HG03342 (cell line): ENCODE measurements at regions not wholly inside any gene's neighbourhood (a gene's known extent, or its start where the extent isn't known, plus 50 kb on each side); places are given as distances from the start of the nearest gene placed in this dataset.

Experiments used
- ATAC-seq: cut with Tn5 transposase; IDR thresholded peaks from one replicate; pipeline ENCODE4 v1.9.1; 2021; ENCODE audit warnings: mild to moderate bottlenecking, moderate library complexity; ENCODE audit not compliant: unreplicated experiment

DNA sequence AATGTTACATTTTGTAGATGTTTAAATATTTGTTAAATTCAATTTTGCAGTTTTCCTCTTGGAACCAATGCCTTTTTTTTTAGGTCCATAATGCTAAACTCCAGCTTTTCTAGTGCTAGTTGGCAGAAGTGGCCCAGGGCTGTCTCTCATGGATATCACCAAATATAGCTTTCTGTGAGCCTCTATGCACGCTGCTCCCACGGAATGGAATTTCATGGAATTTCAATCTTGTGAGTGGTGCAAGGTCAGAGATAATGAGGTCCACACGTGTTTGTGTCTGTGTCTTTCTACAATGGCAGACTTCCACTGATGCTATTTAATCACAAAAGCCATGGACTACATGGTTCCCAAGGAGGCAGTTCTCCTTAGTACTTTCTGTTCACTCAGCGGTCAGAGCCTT is 191.5 kb upstream of the PARD3B start:
- no peak for ATAC-seq

DNA sequence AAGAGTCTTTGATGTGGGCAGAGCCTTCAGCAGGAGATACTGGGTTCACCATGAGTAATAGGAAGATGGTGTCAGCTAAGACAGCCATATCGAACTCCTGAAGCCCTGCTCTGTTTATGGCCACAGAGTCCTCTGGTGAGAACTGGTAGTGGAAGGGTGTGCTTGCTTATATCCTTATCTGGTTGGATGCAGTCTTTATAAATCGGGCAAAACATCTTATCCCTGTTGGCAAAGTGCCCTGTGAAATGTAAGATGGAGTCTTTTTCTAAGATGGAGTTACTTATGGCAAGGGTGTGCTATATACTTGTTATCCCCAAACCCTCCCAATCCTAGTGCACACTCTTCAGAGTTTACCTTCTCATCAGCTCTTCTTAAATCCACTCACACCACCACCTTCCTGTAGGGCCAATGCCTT is 190.8 kb upstream of the PARD3B start:
- ATAC-seq = no peak

DNA sequence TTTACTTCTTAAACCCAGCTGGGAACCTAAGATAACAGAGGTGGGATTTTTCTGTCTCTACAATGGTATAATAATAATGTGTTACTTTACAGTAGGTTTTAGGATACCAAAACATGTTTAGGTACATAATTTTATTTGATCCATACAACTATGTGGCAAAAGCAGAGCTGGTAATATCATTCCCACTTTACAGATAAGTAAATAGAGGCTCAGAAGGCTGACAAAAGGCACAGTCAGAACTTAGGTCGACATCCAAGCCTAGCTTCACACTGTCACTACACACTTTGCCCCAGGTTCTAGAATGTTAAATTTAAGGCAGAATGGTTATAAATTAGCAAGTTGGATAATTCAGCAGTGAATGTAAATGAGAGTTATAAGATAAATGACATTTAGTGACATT is 189.6 kb upstream of the PARD3B start:
- ATAC-seq = no peak

DNA sequence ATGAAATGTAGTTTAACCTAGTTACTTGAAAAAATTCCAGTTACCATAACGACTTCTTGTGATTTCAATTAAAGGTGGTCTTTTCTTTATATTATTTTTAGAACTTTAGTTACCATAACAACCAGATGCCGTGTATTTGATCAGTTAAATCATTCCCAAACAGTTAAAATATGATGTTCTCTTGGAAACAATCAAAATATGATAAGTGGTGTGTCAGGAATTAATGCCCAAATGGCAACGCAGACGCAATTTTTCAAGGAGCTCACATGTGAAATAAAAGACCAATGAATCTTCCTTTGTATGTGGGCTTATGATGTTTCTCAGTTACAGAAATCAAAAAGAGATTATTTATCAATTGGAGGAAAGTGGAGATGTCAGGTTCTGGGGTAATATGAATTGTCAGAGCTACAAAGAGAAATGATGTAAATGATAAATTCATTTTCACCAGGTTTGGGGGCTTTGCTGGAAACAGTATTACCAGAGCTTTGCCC is 189.1 kb upstream of the PARD3B start:
- ATAC-seq = no peak

DNA sequence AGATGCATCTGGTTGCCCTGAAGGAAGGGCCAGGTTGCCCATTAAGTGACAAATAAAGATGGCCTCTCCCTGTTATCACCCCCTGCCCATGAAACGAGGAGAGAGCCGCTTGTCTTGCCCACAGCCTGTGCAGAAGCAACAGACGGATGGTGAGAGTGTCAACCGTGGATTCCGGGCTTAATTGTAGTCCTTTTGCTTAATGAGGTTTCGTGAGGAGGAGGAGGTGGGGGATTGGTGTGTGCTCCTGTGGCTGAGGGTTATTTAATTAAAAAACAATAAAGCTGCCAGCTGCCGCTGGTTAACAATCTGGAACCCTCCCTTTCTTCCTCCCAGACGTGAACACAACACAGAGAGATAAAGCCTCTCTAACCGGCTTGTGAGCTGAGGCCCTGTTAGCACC is 188.0 kb upstream of the PARD3B start:
- no peak for ATAC-seq

DNA sequence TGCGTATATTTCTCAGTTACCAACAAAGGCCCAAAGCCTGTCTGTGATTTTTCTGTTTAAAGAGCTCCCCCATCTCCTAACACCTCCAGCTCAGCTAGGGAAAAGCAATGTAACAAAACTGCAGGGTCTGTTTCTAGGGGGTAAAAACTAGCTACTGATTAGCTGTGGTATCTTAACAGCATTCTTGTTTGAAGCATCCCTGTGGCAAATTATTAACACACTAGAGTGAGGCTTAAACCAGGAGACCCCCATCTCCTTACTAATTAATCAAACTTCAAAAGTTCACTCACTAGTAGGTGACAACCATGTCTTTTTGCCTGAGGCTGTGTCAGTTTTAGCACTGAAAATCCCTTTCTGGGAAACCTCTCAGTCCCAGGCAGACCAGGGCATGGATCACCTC is 186.2 kb upstream of the PARD3B start:
- ATAC-seq = no peak

DNA sequence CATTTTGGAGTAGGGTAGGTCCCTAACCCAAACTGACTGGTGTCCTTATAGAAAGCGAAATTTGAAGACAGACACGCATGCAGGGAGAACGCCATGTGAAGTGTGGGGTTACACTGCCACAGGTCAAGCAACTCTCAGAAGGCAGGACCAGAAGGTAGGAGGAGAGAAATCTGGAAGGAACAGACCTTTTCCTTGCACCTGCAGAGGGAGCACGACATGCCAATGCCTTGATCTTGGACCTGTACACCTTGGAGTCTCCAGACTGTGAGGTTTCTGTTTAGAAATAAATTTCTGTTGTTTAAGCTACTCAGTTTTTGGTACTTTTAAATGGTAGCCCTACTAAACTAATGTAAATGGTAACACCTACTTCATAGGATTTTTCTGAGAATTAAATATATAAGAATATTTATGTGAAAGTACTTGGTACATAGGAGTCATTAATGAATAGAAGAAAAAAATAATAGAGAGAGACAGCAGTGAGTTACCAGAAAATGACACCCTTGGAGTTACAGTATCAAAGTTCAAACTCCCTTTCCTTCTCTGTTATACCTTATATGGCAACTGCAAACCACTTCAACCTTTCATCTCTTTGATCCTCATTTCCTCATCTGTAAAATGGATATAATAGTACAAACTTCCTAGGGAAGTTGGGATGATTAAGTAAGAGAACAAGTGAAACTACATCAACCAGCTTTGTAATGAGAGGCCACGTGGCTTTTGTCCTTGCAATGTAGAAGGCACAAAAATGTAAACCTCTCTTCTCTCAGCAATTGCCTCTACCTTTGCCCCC is 184.9 kb upstream of the PARD3B start:
- no peak for ATAC-seq

DNA sequence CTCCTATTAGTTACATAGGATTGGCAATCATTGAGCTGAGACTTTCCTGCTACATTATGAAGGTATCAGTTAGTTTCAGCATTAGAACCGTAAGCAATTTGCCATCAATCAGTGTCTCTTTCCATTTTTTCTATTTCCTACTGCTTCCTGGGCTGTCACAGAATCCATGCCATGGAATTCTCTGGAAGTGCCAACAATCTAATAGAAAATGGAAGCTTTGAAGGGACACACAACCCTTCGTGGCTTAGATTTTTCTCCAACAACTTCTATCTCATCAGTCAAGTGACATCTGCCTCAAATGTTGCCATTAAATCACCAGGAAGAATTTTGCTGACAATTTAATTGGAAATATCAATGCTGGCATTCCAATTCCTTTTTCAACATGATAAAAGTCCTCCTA is 183.5 kb upstream of the PARD3B start:
- no peak for ATAC-seq

DNA sequence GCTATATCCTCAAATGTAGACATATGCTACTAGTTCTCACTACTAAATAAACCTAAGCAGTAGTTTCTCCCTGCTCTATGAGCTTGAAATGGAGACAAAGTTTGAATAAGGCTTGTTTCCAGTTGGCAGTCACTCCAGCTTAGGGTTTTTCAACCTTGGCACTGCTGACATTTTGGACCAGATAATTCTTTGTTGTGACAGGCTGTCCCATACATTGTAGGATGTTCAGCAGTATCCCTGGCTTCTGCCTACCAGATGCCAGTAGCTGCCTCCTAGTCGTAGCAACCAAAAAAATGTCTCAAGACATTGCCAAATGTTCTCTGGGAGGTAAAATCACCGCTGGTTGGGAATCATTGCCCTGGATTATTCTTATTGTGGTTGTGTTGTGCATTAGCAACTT is 182.7 kb upstream of the PARD3B start:
- ATAC-seq = no peak

DNA sequence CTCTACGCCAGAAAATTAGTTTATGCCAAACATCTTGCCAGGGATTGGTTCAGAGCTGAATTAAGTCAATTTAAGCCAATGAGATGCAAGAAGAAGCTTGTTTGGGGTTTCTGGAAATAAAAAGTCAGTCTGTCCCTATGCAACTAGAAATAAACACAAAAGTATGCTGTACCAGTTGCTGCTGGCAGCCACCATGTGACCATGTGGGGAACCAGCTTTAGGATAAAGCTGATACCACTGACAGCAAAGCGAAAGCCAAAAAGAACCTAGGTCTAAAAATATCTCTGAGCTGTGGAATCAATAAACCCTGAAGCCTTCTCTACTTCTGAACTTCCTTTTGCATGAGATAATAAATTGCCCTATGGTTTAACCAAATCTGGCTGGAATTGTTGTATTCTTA is 181.8 kb upstream of the PARD3B start:
- ATAC-seq = no peak

DNA sequence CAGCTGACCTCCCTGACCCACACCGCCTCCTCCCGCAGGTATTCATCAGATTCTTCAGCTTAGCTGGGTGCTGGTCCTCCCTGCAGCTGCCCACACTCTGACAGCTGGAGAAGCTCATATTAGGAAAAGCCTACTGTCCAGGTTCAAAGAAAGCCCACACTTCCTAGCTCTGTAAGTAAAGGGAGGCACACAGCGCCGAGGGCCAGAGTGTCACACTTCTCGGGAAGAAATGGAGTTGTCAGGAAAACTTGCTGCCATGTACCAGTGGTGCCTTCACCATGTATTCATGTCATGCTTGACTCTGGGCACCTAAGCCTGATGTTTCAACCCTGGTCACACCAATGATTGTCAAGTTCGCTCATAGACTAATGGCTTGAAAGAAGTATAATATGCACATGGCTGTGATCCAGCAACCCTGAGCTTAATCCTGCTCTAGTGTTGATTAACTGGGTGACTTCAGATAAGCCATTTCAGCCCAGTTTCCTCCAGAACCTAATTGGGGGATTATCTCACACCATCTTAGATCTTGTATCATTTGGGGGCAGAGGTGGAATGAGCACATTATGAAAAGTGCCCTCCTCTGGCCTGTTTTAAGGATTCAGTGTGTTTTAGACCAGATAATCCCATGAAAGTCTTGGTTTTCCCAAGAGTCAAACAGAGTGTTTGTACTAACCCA is 180.3 kb upstream of the PARD3B start:
- no peak for ATAC-seq

DNA sequence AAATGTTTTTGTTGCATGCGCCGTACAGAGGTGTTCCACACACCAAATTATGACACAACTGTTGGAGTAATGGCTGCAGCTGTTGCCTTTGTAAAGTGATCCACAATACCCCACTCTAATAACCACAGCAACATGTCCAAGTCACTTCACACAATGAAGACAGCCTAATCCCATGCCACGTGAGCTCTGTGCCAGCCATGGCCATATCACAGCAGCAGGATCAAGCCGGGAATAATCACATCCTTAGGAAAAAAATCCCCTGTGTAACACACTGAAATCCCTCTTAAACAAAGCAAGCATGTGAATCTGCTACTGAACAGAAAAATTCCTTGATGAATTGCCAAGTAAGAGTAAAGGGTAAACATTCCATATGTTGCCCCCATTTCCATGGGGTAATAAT is 179.5 kb upstream of the PARD3B start:
- no peak for ATAC-seq

DNA sequence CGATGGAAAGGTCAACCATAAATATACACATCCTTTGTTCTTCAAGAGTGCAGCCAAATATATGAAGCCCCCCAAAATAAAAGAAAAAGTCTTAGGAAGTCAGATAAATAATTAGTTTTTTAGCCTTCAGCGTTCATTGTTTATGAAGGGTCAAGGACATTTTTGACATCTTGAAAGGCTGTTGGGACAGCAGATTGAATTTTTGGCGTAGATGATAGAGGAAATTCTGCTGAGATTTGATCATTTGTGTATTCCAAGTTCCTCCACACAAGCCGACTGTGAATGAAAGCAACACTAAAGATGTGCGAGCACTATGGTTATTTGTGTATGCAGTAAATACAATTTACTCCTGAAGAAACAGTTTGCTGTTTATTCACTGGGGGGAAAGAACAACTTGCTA is 177.8 kb upstream of the PARD3B start:
- no peak for ATAC-seq

DNA sequence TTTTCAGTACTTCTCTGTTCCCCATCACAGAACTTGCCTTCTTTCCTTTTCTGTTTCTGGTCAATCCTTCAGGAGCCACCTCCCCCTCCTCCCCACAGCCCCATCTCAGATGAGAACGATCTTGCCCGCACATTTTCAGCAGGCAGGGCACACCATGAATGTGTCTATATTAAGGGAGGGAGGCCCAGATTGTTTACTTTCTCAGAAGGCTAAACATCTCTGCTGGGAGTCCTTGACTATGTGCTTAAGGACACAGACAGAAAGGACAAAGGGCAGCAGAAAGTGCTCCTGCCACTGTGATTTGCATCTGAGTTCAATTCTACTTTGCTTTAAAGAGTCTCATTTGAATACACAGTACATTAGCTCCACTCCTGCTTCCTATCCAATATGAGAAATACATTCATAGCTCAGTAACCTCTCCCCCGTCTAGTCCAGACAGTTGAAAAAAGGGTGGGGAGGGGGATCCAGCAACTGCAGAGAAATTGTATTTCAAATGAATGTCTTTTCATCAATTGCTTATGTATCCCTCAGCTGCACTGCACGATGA is 175.0 kb upstream of the PARD3B start:
- ATAC-seq = no peak

DNA sequence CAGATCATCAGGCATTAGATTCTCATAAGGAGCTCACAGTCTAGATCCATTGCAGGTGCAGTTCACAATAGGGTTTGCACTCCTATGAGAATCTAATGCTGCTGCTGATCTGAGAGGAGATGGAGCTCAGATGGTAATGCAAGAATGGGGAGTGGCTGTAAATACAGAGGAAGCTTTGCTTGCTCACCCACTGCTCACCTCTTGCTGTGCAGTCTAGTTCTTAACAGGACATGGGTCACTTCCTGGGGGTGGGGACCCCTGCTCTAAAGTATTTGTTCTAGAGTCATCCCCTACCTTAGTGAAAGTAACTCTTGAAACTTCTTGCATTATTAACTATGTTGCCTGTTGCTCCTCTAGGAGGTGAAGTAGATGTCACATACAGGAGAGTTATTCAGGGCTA is 171.3 kb upstream of the PARD3B start:
- ATAC-seq = no peak

DNA sequence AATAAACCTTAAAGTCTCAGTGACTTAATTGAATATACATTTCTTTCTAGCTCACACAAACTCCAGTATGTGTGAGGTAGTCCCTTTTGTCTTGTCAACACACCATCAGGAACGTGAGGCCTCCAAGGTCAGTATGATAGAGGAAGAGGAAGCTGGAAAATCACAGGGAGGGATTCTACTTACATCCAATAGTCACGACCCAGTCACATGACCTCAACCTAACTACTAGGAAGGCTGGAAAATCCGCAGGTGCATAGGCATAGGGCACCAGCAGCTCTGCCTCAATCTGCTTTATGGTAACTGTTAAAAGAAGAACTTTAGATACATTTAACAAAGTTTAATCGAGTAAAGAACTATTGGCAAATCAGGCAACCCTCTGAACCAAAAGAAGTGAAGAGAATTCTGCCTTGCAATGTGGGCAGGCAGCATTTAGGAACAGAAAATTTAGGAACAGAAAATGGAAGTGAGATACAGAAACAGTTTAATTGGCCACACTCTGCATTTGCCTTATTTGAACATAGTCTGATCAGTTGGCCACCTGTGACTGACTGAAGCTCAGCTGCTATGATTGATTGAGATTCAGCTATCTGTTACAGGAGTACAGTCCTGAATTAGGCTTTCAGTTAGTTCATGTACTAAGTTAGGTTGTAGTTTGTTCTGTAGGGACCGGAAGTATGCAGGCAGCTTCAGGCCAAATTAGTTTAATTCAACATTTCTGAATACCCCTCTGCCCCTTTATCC is 165.0 kb upstream of the PARD3B start:
- no peak for ATAC-seq

DNA sequence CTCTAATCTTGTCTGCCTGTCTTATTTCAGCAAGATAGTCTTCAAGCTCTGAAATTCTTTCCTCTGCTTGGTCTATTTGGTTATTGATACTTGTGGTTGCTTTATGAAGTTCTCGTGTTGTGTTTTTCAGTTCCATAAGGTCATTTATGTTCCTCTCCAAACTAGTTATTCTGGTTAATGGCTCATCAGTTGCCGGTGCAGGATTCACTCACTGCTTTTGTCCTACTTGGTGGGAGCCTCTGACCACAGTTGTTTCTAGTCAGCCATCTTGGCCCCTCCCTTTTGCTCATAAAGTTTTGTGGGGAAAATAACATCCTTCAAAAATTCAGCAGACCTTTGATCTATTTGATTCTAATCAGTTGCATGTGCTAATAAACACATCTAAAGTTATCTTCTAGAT is 158.6 kb upstream of the PARD3B start:
- ATAC-seq = no peak

DNA sequence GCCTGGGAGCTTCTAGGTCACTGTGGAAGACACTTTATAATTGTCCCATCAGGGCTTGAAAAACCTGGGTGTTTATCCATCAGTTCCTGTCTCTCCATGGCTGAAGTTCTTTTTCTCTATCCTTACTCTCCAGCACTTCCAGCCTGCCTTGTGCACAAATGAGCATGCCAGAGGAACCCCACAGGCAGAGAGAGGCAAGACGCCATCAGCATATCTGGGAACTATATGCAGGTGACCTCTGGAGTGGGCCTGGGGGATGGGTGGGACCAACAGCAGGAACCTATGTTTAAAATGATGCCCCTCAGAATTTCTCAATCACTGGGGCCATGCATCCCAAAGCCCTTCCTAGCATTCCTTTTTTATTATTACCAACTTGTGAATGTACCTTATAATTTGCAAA is 156.2 kb upstream of the PARD3B start:
- ATAC-seq = no peak

DNA sequence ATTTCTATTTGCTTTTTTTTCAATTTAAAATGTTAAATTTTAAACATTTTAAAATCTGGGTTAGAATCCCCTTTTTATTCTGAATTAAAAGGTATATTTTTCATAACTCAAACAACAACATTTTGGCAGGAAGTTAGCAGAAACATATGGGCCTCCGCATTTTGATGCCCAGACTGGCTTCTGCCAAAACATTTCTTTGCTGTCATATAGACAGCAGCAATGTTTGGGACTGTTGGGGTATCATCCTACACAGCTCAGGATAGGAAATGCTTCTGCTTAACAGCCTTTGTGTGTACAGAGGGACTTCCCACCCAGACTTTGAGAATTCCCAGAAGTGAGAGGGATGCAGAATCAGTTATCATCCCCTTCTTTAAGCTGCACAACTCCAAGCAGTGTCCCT is 155.4 kb upstream of the PARD3B start:
- no peak for ATAC-seq

DNA sequence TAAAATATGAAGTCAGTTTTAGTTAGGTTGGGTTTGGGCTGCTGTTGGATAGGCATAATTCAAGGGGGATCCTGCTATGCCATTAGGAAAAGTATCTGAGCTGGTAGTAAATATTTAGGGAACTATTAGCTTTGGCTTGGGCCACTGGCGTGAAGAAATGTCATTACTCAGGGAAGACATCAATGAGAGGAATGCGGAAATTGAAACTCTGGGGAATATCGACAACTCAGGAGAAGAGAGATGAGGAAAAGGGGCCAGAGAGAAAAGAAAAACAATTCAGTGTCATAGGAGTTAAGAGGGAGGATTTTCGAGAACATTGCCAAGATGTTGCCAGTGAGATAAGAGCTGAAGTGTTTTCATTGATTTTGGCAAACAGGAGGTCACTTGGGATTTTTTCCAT is 149.7 kb upstream of the PARD3B start:
- no peak for ATAC-seq

DNA sequence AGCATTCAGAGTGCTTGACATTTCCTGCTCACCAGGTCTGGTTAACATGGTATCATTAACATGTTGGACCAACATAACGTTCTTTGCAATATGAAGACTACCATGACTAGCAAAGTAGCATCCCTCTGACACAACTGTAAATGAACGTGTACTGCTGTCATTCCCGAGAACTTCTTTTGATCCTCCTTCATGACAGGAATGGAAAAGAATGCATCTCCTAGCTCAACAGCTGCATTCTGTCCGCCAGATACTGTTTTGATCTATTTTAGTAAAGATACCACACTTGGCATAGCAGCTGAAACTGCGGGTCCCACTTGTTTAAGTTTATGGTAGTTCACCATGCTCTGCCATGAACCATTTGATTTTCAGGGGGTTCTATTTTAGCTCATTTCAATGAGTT is 144.2 kb upstream of the PARD3B start:
- ATAC-seq = no peak
